ENCODE measurements at regions not wholly inside any gene's neighbourhood (a gene's known extent, or its start where the extent isn't known, plus 50 kb on each side); places are given as distances from the start of the nearest gene placed in this dataset.
A peak's percentile ranks its signal among the peaks of the same experiment; 100 is the strongest.

DNA sequence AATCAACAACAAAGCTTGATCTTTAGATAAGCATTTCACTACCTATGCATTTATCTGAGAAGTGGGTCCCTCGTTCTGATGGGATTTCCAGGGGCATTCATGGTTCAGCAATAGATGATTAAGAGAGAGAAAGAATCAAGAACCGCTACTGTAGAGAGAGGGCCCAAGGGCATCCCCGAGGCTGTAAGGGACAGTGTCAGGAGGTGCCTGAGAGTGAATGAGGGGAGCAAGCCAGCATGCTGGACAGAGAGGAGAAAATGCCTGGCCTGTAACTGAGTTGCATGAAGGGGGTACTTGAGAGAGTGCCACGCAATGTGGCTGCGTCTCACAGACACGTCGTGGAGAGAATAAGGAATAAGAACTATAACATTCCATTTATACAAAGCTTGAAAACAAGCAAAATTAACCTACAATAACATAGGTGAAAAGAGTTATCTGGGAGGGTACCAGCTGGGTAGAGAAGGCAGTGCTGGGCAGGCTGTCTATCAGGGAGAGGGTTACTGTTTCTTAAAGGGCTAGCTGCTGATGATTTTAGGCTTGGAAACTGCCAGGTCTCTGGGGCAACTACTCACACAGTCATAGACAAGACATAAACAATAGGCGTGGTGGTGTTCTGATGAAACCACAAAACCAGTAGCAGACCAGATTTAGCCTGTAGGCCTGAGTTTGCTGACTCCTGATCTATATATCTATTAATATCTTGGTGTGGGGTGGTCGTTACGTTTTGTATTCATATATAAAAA is 374.6 kb upstream of the CFAP20DC start:
- TF ChIP-seq EZH2 (optimal IDR thresholded peaks at IDR 0.05; ENCODE audit: low read depth, low read length), result no peak
- no peak for TF ChIP-seq EZH2phosphoT487 (IDR thresholded peaks at IDR 0.05; ENCODE audit: low read length)
- TF ChIP-seq, protein P1, sequence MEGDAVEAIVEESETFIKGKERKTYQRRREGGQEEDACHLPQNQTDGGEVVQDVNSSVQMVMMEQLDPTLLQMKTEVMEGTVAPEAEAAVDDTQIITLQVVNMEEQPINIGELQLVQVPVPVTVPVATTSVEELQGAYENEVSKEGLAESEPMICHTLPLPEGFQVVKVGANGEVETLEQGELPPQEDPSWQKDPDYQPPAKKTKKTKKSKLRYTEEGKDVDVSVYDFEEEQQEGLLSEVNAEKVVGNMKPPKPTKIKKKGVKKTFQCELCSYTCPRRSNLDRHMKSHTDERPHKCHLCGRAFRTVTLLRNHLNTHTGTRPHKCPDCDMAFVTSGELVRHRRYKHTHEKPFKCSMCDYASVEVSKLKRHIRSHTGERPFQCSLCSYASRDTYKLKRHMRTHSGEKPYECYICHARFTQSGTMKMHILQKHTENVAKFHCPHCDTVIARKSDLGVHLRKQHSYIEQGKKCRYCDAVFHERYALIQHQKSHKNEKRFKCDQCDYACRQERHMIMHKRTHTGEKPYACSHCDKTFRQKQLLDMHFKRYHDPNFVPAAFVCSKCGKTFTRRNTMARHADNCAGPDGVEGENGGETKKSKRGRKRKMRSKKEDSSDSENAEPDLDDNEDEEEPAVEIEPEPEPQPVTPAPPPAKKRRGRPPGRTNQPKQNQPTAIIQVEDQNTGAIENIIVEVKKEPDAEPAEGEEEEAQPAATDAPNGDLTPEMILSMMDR (IDR thresholded peaks at IDR 0.05; ENCODE audit: low read length), result no peak
- H3K4me3 ChIP-seq (ENCODE audit: low read length), result no peak overlapping the region
- H3K27me3 ChIP-seq (replicated peaks; ENCODE audit: insufficient read depth, low read length), result no peaks in the 10 kb centered on the region
- no peaks in the 10 kb centered on the region for H3K9me3 ChIP-seq (replicated peaks; ENCODE audit: insufficient read depth, low read length)
- peak; percentile 88 for DNase-seq
- H3F3A ChIP-seq (ENCODE audit: insufficient read depth, low read length), result no peaks in the 10 kb centered on the region
- peak overlapping the region; percentile 13 for H3K9ac ChIP-seq (ENCODE audit: low read length)
- no peaks in the 10 kb centered on the region for H4K20me1 ChIP-seq (ENCODE audit: insufficient read depth, low read length)
- H3K36me3 ChIP-seq (replicated peaks; ENCODE audit: insufficient read depth, low read length), result no peaks in the 10 kb centered on the region
- H3K4me2 ChIP-seq (ENCODE audit: low read depth, low read length), result peak overlapping the region; percentile 38; the same call in 1 of the 2 replicates
- H3K27ac ChIP-seq (ENCODE audit: low read length), result peak overlapping the region; percentile 52; the same call in 1 of the 2 replicates
- no peaks in the 10 kb centered on the region for H3K9me2 ChIP-seq (replicated peaks; ENCODE audit: insufficient read depth, low read length)
- H3K79me2 ChIP-seq (ENCODE audit: low read length), result no peaks in the 10 kb centered on the region
- peaks cover 25% of the 10 kb centered on the region for H3K4me1 ChIP-seq (ENCODE audit: low read length)
- H2AFZ ChIP-seq (ENCODE audit: low read length), result peak overlapping the region; percentile 56

GRCh38 chr3:59423707-59424106 is 373.9 kb upstream of the CFAP20DC start:
- Histone ChIP-seq H3K4me2 (ENCODE audit: low read depth, low read length) (0 out of 2 replicates have a peak overlapping the region, but pooled peaks have one; percentile 38), H3F3A (ENCODE audit: insufficient read depth, low read length) (no peaks in the 10 kb centered on the region), H3K4me3 (ENCODE audit: low read length) (no peak overlapping the region), H3K27me3 (replicated peaks; ENCODE audit: insufficient read depth, low read length) (no peaks in the 10 kb centered on the region), H3K27ac (ENCODE audit: low read length) (no peak overlapping the region), H3K9me2 (replicated peaks; ENCODE audit: insufficient read depth, low read length) (no peaks in the 10 kb centered on the region), H4K20me1 (ENCODE audit: insufficient read depth, low read length) (no peaks in the 10 kb centered on the region), H3K79me2 (ENCODE audit: low read length) (no peaks in the 10 kb centered on the region), H3K9me3 (replicated peaks; ENCODE audit: insufficient read depth, low read length) (no peaks in the 10 kb centered on the region), H3K4me1 (ENCODE audit: low read length) (peaks cover 25% of the 10 kb centered on the region), H3K9ac (ENCODE audit: low read length) (no peak overlapping the region), H2AFZ (ENCODE audit: low read length) (no peak overlapping the region), H3K36me3 (replicated peaks; ENCODE audit: insufficient read depth, low read length) (no peaks in the 10 kb centered on the region)
- DNase-seq, result no peak
- TF ChIP-seq, protein P1 (IDR thresholded peaks at IDR 0.05; ENCODE audit: low read length), result no peak
- no peak for TF ChIP-seq EZH2 (optimal IDR thresholded peaks at IDR 0.05; ENCODE audit: low read depth, low read length)
- no peak for TF ChIP-seq EZH2phosphoT487 (IDR thresholded peaks at IDR 0.05; ENCODE audit: low read length)

DNA sequence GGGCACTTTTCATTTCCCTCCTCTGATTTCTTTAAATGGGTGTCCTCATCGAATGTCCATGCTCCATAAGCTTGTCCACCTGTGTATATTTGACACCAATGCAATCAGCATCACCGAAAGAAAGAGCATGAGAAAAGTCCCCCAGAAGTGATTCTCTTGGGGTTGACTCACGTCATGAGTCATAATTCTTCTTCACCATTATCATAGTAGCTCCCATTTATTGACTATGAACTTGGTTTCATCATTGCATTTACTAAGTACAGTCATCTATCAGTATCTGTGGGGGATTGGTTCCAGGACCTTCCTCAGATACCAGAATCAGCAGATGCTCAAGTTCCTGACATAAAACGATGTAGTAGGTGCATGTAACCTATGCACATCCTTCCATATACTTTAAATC is 372.5 kb upstream of the CFAP20DC start:
- Histone ChIP-seq H3K9me2 (replicated peaks; ENCODE audit: insufficient read depth, low read length) (no peaks in the 10 kb centered on the region), H3K4me2 (ENCODE audit: low read depth, low read length) (no peak overlapping the region), H3K4me3 (ENCODE audit: low read length) (no peak overlapping the region), H3F3A (ENCODE audit: insufficient read depth, low read length) (no peaks in the 10 kb centered on the region), H3K36me3 (replicated peaks; ENCODE audit: insufficient read depth, low read length) (no peaks in the 10 kb centered on the region), H3K4me1 (ENCODE audit: low read length) (peaks cover 25% of the 10 kb centered on the region), H3K27me3 (replicated peaks; ENCODE audit: insufficient read depth, low read length) (no peaks in the 10 kb centered on the region), H3K9me3 (replicated peaks; ENCODE audit: insufficient read depth, low read length) (no peaks in the 10 kb centered on the region), H3K27ac (ENCODE audit: low read length) (no peak overlapping the region), H4K20me1 (ENCODE audit: insufficient read depth, low read length) (no peaks in the 10 kb centered on the region), H2AFZ (ENCODE audit: low read length) (no peak overlapping the region), H3K9ac (ENCODE audit: low read length) (no peak overlapping the region), H3K79me2 (ENCODE audit: low read length) (no peaks in the 10 kb centered on the region)
- TF ChIP-seq EZH2phosphoT487 (IDR thresholded peaks at IDR 0.05; ENCODE audit: low read length), result no peak
- TF ChIP-seq, protein P1 (IDR thresholded peaks at IDR 0.05; ENCODE audit: low read length), result no peak
- no peak for TF ChIP-seq EZH2 (optimal IDR thresholded peaks at IDR 0.05; ENCODE audit: low read depth, low read length)
- DNase-seq, result no peak

Data from MM.1S (cell line).